GM23338 (cell line): ENCODE measurements at regions not wholly inside any gene's neighbourhood (a gene's known extent, or its start where the extent isn't known, plus 50 kb on each side); places are given as distances from the start of the nearest gene placed in this dataset.

Experiments used
- ATAC-seq: fragments of 200-7000 bp; cut with Tn5 transposase; 3 replicates; pipeline ENCODE4 v1.9.1; 2020
- DNase-seq: peaks from one replicate; pipeline ENCODE4 v3.0.0-alpha.2; 2015; ENCODE audit warnings: low spot score
- H2AFZ ChIP-seq: fragments of 200-600 bp; sonication (generic); 2 replicates; pipeline ENCODE4 v1.8.0; 2016; ENCODE audit warnings: antibody characterized with exemption, mild to moderate bottlenecking, moderate library complexity
- H3F3A ChIP-seq: fragments of 200-600 bp; sonication (generic); replicated peaks from 2 replicates; pipeline ENCODE4 v1.8.0; 2017; ENCODE audit warnings: antibody characterized with exemption, mixed run types, low read depth
- H3K27ac ChIP-seq: fragments of 200-600 bp; sonication (generic); 2 replicates; pipeline ENCODE4 v1.6.1; 2016; ENCODE audit warnings: low read depth
- H3K27me3 ChIP-seq: fragments of 200-600 bp; sonication (generic); 2 replicates; pipeline ENCODE4 v1.8.0; 2016; ENCODE audit warnings: mild to moderate bottlenecking, mixed run types, moderate library complexity; ENCODE audit not compliant: insufficient read depth
- H3K36me3 ChIP-seq: fragments of 200-600 bp; sonication (generic); 2 replicates; pipeline ENCODE4 v1.8.0; 2016; ENCODE audit warnings: mild to moderate bottlenecking; ENCODE audit not compliant: insufficient read depth
- H3K4me1 ChIP-seq: fragments of 200-600 bp; sonication (generic); 2 replicates; pipeline ENCODE4 v1.8.0; 2016; ENCODE audit warnings: mild to moderate bottlenecking, moderate library complexity; ENCODE audit not compliant: insufficient read depth
- H3K4me2 ChIP-seq: fragments of 200-600 bp; sonication (generic); 2 replicates; pipeline ENCODE4 v1.7.1; 2017; ENCODE audit warnings: mixed run types
- H3K4me3 ChIP-seq: fragments of 200-600 bp; sonication (generic); 2 replicates; pipeline ENCODE4 v1.6.1; 2016; ENCODE audit warnings: mixed run types
- H3K79me2 ChIP-seq: fragments of 200-600 bp; sonication (generic); replicated peaks from 2 replicates; pipeline ENCODE4 v1.8.0; 2017; ENCODE audit warnings: mild to moderate bottlenecking; ENCODE audit not compliant: insufficient read depth
- H3K9me2 ChIP-seq: fragments of 200-600 bp; sonication (generic); 2 replicates; pipeline ENCODE4 v1.8.0; 2017; ENCODE audit not compliant: insufficient read depth
- H4K20me1 ChIP-seq: fragments of 200-600 bp; sonication (generic); replicated peaks from 2 replicates; pipeline ENCODE4 v1.8.0; 2017; ENCODE audit warnings: mild to moderate bottlenecking; ENCODE audit not compliant: insufficient read depth
- H3K27ac Mint-ChIP-seq: 2 replicates; pipeline ENCODE4 v1.8.0; 2020; ENCODE audit warnings: inconsistent platforms, mild to moderate bottlenecking, moderate library complexity, mixed read lengths
- H3K27me3 Mint-ChIP-seq: 3 replicates; pipeline ENCODE4 v1.8.0; 2022; ENCODE audit warnings: low read depth, mild to moderate bottlenecking, moderate library complexity, mixed read lengths, inconsistent platforms; ENCODE audit not compliant: insufficient read depth, poor library complexity
- H3K36me3 Mint-ChIP-seq: 3 replicates; pipeline ENCODE4 v1.8.0; 2021; ENCODE audit warnings: low read depth, mild to moderate bottlenecking, inconsistent platforms, moderate library complexity, mixed read lengths
- H3K4me1 Mint-ChIP-seq: 3 replicates; pipeline ENCODE4 v1.8.0; 2020; ENCODE audit warnings: mild to moderate bottlenecking, inconsistent platforms, mixed read lengths
- H3K4me3 Mint-ChIP-seq: 3 replicates; pipeline ENCODE4 v1.8.0; 2021; ENCODE audit warnings: moderate library complexity, mild to moderate bottlenecking, inconsistent platforms, mixed read lengths
- H3K9me3 Mint-ChIP-seq: 3 replicates; pipeline ENCODE4 v1.8.0; 2020; ENCODE audit warnings: moderate library complexity, mild to moderate bottlenecking, inconsistent platforms, mixed read lengths
- CREB1 ChIP-seq: fragments of 250-450 bp; sonication (Bioruptor Pico); IDR thresholded peaks from 2 replicates; pipeline ENCODE4 v1.5.0; 2020; ENCODE audit warnings: low read depth, mild to moderate bottlenecking, moderate library complexity
- CTCF ChIP-seq, 2 experiments: fragments of 200-600 bp in 1 of 2; sonication (generic) in 1 of 2; conservative IDR thresholded peaks; 2 replicates each; pipeline versions ENCODE4 v1.5.1 to v1.6.1; 2016 to 2017; ENCODE audit warnings: antibody characterized with exemption in 2 of 2, low read depth in 2 of 2, mild to moderate bottlenecking in 2 of 2, moderate library complexity in 1 of 2
- ETS1 ChIP-seq: IDR thresholded peaks from 2 replicates; pipeline ENCODE4 v1.6.1; 2016; ENCODE audit warnings: antibody characterized with exemption
- EZH2 ChIP-seq: fragments of 200-600 bp; sonication (generic); IDR thresholded peaks from one replicate; pipeline ENCODE4 v1.8.0; 2017; ENCODE audit warnings: antibody characterized with exemption, mild to moderate bottlenecking, low read depth; ENCODE audit not compliant: unreplicated experiment
- EZH2phosphoT487 ChIP-seq: fragments of 200-600 bp; sonication (generic); IDR thresholded peaks from one replicate; pipeline ENCODE4 v1.8.1; 2018; ENCODE audit warnings: antibody characterized with exemption; ENCODE audit not compliant: unreplicated experiment
- JUNB ChIP-seq: IDR thresholded peaks from one replicate; pipeline ENCODE4 v1.6.1; 2016; ENCODE audit warnings: antibody characterized with exemption; ENCODE audit not compliant: unreplicated experiment
- NANOG ChIP-seq: IDR thresholded peaks from 2 replicates; pipeline ENCODE4 v1.6.1; 2016; ENCODE audit warnings: antibody characterized with exemption, borderline replicate concordance
- ZNF114 ChIP-seq: fragments of 250-450 bp; sonication (Bioruptor Pico); IDR thresholded peaks from 2 replicates; pipeline ENCODE4 v1.5.0; 2020; ENCODE audit warnings: mild to moderate bottlenecking, moderate library complexity
- ZNF331 ChIP-seq: fragments of 250-450 bp; sonication (Bioruptor Pico); IDR thresholded peaks from 2 replicates; pipeline ENCODE4 v1.5.0; 2020; ENCODE audit warnings: low read depth, mild to moderate bottlenecking, moderate library complexity

GRCh38 chr20:24132246-24132645 lies 143.7 kb upstream of the GGTLC1 start (continued):
- TF ChIP-seq EZH2 (no peak), ETS1 (no peak), JUNB (no peak), NANOG (no peak), CREB1 (no peak), ZNF331 (no peak), CTCF (conservative IDR thresholded peaks at IDR 0.05; ENCODE audit: low read depth in 2 of 2) (no peak)

GRCh38 chr20:24131684-24132083 lies 143.1 kb upstream of the GGTLC1 start:
- H4K20me1 ChIP-seq, result no peaks in the 10 kb centered on the region

GRCh38 chr20:24131281-24131680 lies 142.7 kb upstream of the GGTLC1 start:
- H3K9me3 Mint-ChIP-seq, result peaks cover 7% of the 10 kb centered on the region; the same call in 1 of the 3 replicates
- Histone ChIP-seq H3K4me3 (no peak overlapping the region), H4K20me1 (no peaks in the 10 kb centered on the region), H3K79me2 (no peaks in the 10 kb centered on the region), H2AFZ (no peak overlapping the region), H3K4me2 (no peak overlapping the region), H3K36me3 (no peaks in the 10 kb centered on the region), H3K27me3 (no peaks in the 10 kb centered on the region), H3K4me1 (no peaks in the 10 kb centered on the region), H3F3A (no peaks in the 10 kb centered on the region), H3K9me2 (no peaks in the 10 kb centered on the region), H3K27ac (no peak overlapping the region)
- peaks cover 27% of the 10 kb centered on the region for H3K4me1 Mint-ChIP-seq
- DNase-seq (no peak), ATAC-seq (no peak)
- no peaks in the 10 kb centered on the region for H3K36me3 Mint-ChIP-seq
- H3K27me3 Mint-ChIP-seq, result peaks cover 1% of the 10 kb centered on the region
- H3K27ac Mint-ChIP-seq, result no peak overlapping the region
- no peak overlapping the region for H3K4me3 Mint-ChIP-seq
- TF ChIP-seq NANOG (no peak), EZH2phosphoT487 (no peak), ZNF114 (no peak), CTCF (conservative IDR thresholded peaks at IDR 0.05; ENCODE audit: low read depth in 2 of 2) (no peak)

More at GRCh38 chr20:24131684-24132083, 143.1 kb upstream of the GGTLC1 start:
- Histone ChIP-seq H3K79me2 (no peaks in the 10 kb centered on the region), H3K4me3 (no peak overlapping the region), H3K4me1 (no peaks in the 10 kb centered on the region), H3K4me2 (no peak overlapping the region), H2AFZ (no peak overlapping the region), H3K9me2 (no peaks in the 10 kb centered on the region), H3K27me3 (no peaks in the 10 kb centered on the region), H3K36me3 (no peaks in the 10 kb centered on the region), H3F3A (no peaks in the 10 kb centered on the region), H3K27ac (no peak overlapping the region)
- H3K36me3 Mint-ChIP-seq, result no peaks in the 10 kb centered on the region
- H3K9me3 Mint-ChIP-seq, result peaks cover 7% of the 10 kb centered on the region; the same call in 1 of the 3 replicates
- DNase-seq, result no peak
- H3K27ac Mint-ChIP-seq, result no peak overlapping the region; the same call in 1 of the 2 replicates
- H3K4me1 Mint-ChIP-seq, result peaks cover 27% of the 10 kb centered on the region
- H3K4me3 Mint-ChIP-seq, result no peak overlapping the region
- ATAC-seq, result no peak
- no peak for TF ChIP-seq ZNF114
- TF ChIP-seq EZH2phosphoT487, result no peak
- no peak for TF ChIP-seq NANOG
- peaks cover 1% of the 10 kb centered on the region for H3K27me3 Mint-ChIP-seq
